Endothelial cell of umbilical vein (primary cell): ENCODE measurements at regions not wholly inside any gene's neighbourhood (a gene's known extent, or its start where the extent isn't known, plus 50 kb on each side); places are given as distances from the start of the nearest gene placed in this dataset.

Experiments used
- EZH2 ChIP-seq: IDR thresholded peaks from 2 replicates; pipeline ENCODE4 v1.6.1; 2012; ENCODE audit warnings: borderline replicate concordance, low read depth, mild to moderate bottlenecking, moderate library complexity, low read length, inconsistent platforms; ENCODE audit not compliant: severe bottlenecking
- GATA2 ChIP-seq: IDR thresholded peaks from 2 replicates; pipeline ENCODE4 v1.7.0; 2011; ENCODE audit warnings: low read depth, mild to moderate bottlenecking, moderate library complexity, mixed read lengths, low read length; ENCODE audit not compliant: insufficient read length, insufficient read depth
- JUN ChIP-seq: IDR thresholded peaks from 2 replicates; pipeline ENCODE4 v1.6.1; 2011; ENCODE audit warnings: borderline replicate concordance, low read depth; ENCODE audit not compliant: insufficient read length, insufficient read depth
- MYC ChIP-seq: IDR thresholded peaks from one replicate; pipeline ENCODE4 v1.6.1; 2011; ENCODE audit warnings: mild to moderate bottlenecking, low read depth, low read length
- POLR2A ChIP-seq: IDR thresholded peaks from 2 replicates; pipeline ENCODE4 v1.6.1; 2012; ENCODE audit warnings: low read depth, mild to moderate bottlenecking, control low read depth, low read length
- POLR2AphosphoS5 ChIP-seq: IDR thresholded peaks from 2 replicates; pipeline ENCODE4 v1.6.1; 2012; ENCODE audit warnings: low read depth, mild to moderate bottlenecking, control low read depth, low read length, moderate library complexity; ENCODE audit not compliant: insufficient read depth
- TF ChIP-seq, protein P1 (sequence below), 2 donors: IDR thresholded peaks; 1 replicate in 1 of 2; 2 replicates in 1 of 2; pipeline ENCODE4 v1.5.1; 2011; ENCODE audit warnings: low read length in 2 of 2, mild to moderate bottlenecking in 2 of 2, moderate library complexity in 2 of 2, control low read depth in 1 of 2, inconsistent platforms in 1 of 2, low read depth in 1 of 2; ENCODE audit not compliant: insufficient read depth in 1 of 2; ENCODE audit errors: extremely low read depth in 1 of 2
- TF ChIP-seq, protein P2 (sequence below): IDR thresholded peaks from 2 replicates; pipeline ENCODE4 v1.6.1; 2011; ENCODE audit not compliant: insufficient read depth, insufficient read length

DNA sequence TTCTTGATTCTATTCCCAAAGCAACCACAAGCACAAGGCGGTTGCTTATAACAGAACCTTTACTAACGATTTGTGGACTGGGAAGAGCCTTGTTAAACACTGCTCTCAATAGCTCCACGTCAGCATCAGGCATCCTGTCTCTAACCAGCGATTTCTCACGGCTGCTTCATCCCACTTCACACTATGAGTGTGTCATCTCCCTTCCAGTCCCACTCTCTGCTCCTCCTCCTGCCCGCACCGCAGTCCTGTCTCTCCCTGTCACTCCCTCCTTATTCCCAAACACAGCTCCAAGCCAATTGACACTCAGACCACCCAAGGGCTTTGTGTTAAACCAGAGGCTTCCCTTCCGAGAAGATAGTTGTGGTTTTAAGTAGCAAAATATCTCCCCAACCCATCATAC lies 94.8 kb downstream of the ABHD5 start:
- TF ChIP-seq, protein P1, sequence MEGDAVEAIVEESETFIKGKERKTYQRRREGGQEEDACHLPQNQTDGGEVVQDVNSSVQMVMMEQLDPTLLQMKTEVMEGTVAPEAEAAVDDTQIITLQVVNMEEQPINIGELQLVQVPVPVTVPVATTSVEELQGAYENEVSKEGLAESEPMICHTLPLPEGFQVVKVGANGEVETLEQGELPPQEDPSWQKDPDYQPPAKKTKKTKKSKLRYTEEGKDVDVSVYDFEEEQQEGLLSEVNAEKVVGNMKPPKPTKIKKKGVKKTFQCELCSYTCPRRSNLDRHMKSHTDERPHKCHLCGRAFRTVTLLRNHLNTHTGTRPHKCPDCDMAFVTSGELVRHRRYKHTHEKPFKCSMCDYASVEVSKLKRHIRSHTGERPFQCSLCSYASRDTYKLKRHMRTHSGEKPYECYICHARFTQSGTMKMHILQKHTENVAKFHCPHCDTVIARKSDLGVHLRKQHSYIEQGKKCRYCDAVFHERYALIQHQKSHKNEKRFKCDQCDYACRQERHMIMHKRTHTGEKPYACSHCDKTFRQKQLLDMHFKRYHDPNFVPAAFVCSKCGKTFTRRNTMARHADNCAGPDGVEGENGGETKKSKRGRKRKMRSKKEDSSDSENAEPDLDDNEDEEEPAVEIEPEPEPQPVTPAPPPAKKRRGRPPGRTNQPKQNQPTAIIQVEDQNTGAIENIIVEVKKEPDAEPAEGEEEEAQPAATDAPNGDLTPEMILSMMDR (IDR thresholded peaks at IDR 0.05; ENCODE audit: extremely low read depth in 1 of 2, insufficient read depth in 1 of 2, low read depth in 1 of 2, low read length in 2 of 2): no peak
- no peak for TF ChIP-seq POLR2A
- TF ChIP-seq EZH2: no peak
- TF ChIP-seq MYC: no peak
- no peak for TF ChIP-seq POLR2AphosphoS5
- TF ChIP-seq, protein P2, sequence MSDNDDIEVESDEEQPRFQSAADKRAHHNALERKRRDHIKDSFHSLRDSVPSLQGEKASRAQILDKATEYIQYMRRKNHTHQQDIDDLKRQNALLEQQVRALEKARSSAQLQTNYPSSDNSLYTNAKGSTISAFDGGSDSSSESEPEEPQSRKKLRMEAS: no peak
- TF ChIP-seq JUN: no peak
- TF ChIP-seq GATA2: no peak
